AG04449 (cell line): ENCODE measurements at regions not wholly inside any gene's neighbourhood (a gene's known extent, or its start where the extent isn't known, plus 50 kb on each side); places are given as distances from the start of the nearest gene placed in this dataset.

Experiments used
- CTCF ChIA-PET: fragments of 350-600 bp; formaldehyde crosslinking; extraction: SDS; loops from one replicate; lab custom pipeline; 2021; ENCODE audit warnings: antibody characterized with exemption; lab: Yijun Ruan, JAX
- POLR2A ChIA-PET: fragments of 400-600, 350-600 bp; formaldehyde crosslinking; extraction: SDS; loops from one replicate; lab custom pipeline; 2020; ENCODE audit warnings: antibody characterized with exemption, inconsistent platforms; lab: Yijun Ruan, JAX
- DNase-seq: peaks from one replicate; pipeline ENCODE4 v3.0.0-alpha.2; 2010; ENCODE audit warnings: low read depth, low spot score
- H3K4me3 ChIP-seq: 2 replicates; pipeline ENCODE4 v1.5.1; 2011; ENCODE audit warnings: low read depth, mild to moderate bottlenecking, control low read depth, low read length
- TF ChIP-seq, protein P1 (sequence below): IDR thresholded peaks from one replicate; pipeline ENCODE4 v1.5.1; 2011; ENCODE audit warnings: mild to moderate bottlenecking, moderate library complexity, low read length, control low read depth, inconsistent platforms; ENCODE audit not compliant: insufficient read depth; ENCODE audit errors: missing control alignments

- DNase-seq: no peak
- H3K4me3 ChIP-seq: no peak overlapping the region
- ChIA-PET CTCF (no interaction called here), POLR2A (no interaction called here)
- TF ChIP-seq, protein P1, sequence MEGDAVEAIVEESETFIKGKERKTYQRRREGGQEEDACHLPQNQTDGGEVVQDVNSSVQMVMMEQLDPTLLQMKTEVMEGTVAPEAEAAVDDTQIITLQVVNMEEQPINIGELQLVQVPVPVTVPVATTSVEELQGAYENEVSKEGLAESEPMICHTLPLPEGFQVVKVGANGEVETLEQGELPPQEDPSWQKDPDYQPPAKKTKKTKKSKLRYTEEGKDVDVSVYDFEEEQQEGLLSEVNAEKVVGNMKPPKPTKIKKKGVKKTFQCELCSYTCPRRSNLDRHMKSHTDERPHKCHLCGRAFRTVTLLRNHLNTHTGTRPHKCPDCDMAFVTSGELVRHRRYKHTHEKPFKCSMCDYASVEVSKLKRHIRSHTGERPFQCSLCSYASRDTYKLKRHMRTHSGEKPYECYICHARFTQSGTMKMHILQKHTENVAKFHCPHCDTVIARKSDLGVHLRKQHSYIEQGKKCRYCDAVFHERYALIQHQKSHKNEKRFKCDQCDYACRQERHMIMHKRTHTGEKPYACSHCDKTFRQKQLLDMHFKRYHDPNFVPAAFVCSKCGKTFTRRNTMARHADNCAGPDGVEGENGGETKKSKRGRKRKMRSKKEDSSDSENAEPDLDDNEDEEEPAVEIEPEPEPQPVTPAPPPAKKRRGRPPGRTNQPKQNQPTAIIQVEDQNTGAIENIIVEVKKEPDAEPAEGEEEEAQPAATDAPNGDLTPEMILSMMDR: no peak
These were observed 684.5 kb downstream of the FAM181B start for GRCh38 chr11:82049199-82049598.

DNA sequence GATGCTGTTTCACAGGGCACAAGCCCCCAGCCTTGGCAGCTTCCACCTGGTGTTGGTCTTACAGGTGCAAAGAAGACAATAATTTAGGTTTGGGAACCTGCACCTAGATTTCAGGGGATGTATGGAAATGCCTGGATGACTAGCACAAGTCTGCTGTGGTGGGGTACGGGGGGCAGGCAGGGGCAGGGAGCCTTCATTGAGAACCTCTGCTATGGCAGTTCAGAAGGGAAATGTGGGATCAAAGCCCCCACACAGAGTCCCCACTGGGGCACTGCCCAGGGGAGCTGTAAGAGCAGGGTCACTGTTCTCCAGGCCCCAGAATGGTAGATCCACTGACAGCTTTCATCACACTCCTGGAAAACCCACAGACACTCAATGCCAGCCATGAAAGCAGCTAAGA is 686.5 kb downstream of the FAM181B start:
- CTCF ChIA-PET: no interaction called here
- H3K4me3 ChIP-seq: no peak overlapping the region
- POLR2A ChIA-PET: no interaction called here
- TF ChIP-seq, protein P1: no peak
- no peak for DNase-seq

DNA sequence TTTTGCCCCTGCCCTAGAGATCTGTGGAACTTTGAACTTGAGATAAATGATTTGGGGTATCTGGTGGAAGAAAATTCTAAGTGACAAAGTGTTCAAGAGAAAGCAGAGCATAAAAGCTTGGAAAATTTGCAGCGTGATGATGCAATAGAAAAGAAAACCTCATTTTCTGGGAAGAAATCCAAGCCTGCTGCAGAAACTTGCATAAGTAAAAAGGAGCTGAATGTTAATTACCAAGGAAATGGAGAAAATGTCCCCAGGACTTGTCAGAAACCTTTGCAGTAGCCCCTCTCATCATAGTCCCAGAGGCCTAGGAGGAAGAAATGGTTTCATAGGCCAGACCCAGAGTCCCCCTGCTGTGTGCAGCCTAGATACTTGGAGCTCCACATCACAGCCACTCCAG is 686.9 kb downstream of the FAM181B start:
- no peak overlapping the region for H3K4me3 ChIP-seq
- POLR2A ChIA-PET: no interaction called here
- TF ChIP-seq, protein P1: no peak
- CTCF ChIA-PET: no interaction called here
- DNase-seq: no peak

DNA sequence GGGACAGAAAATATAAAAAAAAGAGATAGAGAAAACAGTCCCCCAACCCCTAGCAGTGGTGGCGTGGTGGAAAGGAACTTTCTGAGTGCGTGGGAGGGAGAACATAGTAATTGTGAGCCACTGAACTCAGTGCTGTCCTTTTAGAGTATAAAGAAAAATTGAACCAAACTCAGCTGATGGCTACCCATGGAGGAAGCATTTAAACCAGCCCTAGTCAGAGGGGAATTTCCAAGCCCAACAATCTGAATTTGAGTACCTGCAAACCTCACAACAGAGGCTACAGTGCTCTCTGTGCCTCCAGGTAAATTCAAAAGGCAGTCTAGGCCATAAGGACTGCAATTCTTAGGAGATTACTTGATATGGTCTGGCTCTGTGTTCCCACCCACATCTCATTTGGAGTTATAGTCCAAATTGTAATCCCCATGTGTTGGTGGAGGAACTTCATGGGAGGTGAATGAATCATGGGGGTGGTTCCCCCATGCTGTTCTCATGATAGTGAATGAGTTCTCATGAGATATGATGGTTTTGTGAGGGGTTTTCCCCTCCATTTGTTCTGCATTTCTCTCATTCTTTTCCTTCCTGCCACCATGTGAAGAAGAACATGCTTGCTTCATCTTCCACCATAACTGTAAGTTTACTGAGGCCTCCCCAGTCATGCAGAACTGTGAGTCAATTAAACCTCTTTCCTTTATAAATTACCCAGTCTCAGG is 687.8 kb downstream of the FAM181B start:
- TF ChIP-seq, protein P1: no peak
- ChIA-PET POLR2A (no interaction called here), CTCF (no interaction called here)
- no peak for DNase-seq
- no peak overlapping the region for H3K4me3 ChIP-seq

DNA sequence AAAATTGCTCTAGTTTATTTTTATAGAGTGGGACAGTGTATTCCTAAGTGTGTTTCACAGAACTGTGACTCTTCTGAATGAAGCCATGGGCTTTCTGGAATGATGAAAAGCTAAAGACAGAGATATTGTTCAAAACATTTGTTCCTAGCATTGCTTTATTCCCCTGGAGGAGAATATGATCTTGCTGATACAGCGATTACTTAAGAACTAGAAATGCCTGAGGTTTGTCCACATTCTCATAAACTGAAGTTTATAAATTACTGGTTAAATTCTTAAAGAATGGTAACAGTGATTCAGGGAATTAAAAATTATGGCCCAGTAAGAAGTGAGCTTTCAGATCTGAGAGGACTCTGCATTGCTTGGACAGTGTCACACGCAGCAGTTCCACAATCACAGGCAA is 690.3 kb downstream of the FAM181B start:
- TF ChIP-seq, protein P1: no peak
- DNase-seq: no peak
- CTCF ChIA-PET: no interaction called here

DNA sequence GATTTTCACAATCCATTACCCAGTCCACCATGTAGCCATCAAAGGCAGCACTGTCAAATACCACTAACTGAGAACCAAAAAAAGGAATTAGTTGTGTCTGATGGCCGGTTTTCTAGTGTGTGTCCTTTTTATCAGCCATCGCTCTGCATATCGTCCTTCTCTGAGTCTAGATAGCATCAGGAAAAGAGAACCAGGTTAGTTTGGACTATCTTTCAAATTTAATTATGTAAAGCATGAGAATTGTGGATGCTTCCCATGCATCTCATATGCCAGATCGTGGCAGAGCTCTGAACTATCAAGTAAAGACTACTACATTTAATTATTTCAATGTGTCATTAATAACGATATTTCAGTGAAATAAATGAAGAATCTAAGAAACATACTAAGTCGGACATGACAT is 691.9 kb downstream of the FAM181B start:
- CTCF ChIA-PET: no interaction called here
- POLR2A ChIA-PET: no interaction called here
- DNase-seq: no peak
- TF ChIP-seq, protein P1: no peak
- no peak overlapping the region for H3K4me3 ChIP-seq

More for the DNA sequence above, 690.3 kb downstream of the FAM181B start:
- H3K4me3 ChIP-seq: no peak overlapping the region
- POLR2A ChIA-PET: no interaction called here
